HUES48 (cell line): ENCODE measurements at regions not wholly inside any gene's neighbourhood (a gene's known extent, or its start where the extent isn't known, plus 50 kb on each side); places are given as distances from the start of the nearest gene placed in this dataset.

Source experiments
- H3K27ac ChIP-seq: one replicate; pipeline ENCODE4 v1.7.0; 2013; ENCODE audit warnings: low read depth, low read length, inconsistent platforms
- H3K27me3 ChIP-seq: 2 replicates; pipeline ENCODE4 v1.6.1; 2013; ENCODE audit warnings: mild to moderate bottlenecking, low read length; ENCODE audit not compliant: control insufficient read depth, insufficient read depth
- H3K36me3 ChIP-seq: 2 replicates; pipeline ENCODE4 v1.6.1; 2013; ENCODE audit warnings: low read length; ENCODE audit not compliant: control insufficient read depth, insufficient read depth
- H3K4me1 ChIP-seq: 2 replicates; pipeline ENCODE4 v1.6.1; 2013; ENCODE audit warnings: mild to moderate bottlenecking, low read length; ENCODE audit not compliant: control insufficient read depth, insufficient read depth
- H3K4me3 ChIP-seq: 2 replicates; pipeline ENCODE4 v1.5.1; 2013; ENCODE audit warnings: mild to moderate bottlenecking, low read depth, low read length
- H3K9ac ChIP-seq: 2 replicates; pipeline ENCODE4 v1.6.1; 2013; ENCODE audit warnings: mild to moderate bottlenecking, low read depth, low read length, moderate library complexity
- H3K9me3 ChIP-seq: 2 replicates; pipeline ENCODE4 v1.6.1; 2013; ENCODE audit warnings: low read length; ENCODE audit not compliant: control insufficient read depth, insufficient read depth

DNA sequence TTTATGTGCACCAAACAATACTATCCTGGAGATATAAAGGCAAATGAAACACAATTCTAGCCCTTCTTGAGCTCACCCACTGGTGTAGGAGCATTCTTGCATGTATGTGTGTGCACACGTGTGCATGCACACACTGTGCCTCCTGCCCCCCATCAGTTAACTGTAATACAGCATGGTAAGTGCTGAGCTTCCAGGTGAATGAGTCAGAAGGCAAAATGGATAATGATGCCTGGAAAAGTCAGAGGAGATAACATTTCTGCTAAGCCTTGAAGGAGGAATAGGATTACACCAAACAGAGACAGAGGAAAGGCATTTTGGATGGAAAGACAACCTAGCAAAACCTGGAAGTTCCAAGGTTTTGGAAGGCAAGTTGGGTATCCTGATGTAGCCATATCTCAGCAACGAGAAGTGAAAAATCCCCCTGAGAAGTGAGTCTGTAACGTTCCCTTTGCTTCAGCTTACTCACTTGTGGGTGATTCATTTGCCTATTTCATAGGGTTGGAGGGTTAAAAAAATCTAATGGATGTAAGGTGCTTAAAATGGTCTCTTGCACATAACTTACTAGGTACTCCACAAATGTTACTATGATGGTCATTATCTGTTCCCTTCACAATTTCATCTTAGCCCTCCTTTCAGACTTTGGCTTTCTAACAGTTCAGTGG lies 101.4 kb upstream of the STC2 start:
- no peaks in the 10 kb centered on the region for H3K4me1 ChIP-seq

DNA sequence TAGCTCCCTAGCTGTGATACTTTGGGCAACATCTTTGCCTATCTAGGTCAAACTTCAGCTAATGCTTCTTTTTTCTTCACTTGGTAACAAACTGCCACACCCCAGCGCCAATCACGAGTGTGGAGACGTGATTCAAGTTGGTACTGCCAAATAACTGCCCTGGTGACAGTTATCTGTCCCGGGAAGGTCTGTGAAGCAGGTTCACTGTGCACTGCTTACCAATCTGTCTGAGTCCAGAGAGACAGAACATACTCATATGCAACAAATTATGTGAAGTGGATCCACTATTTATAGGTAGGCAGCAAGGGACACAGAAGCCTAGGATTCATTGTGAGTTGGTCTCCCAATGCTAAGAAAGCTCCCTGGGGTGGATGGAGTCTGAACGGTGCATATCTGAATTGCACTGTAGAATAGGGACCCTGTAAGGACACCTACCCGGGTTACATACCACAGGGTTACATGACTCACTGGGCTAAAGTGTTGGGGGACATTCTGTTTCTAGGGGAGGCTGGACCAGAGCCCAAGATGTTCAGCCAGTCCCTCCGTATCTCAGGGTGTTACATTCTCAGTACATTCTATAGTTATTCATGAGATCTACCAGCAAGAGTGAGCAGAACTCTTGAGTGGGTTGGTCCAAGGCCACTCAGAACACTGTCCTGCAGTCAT lies 95.4 kb upstream of the STC2 start:
- Histone ChIP-seq H3K36me3 (no peaks in the 10 kb centered on the region), H3K4me3 (no peak overlapping the region)

More for the DNA sequence above, 101.4 kb upstream of the STC2 start:
- Histone ChIP-seq H3K9me3 (no peaks in the 10 kb centered on the region), H3K9ac (no peak overlapping the region), H3K36me3 (no peaks in the 10 kb centered on the region), H3K27me3 (no peaks in the 10 kb centered on the region), H3K4me3 (no peak overlapping the region), H3K27ac (no peak overlapping the region)

DNA sequence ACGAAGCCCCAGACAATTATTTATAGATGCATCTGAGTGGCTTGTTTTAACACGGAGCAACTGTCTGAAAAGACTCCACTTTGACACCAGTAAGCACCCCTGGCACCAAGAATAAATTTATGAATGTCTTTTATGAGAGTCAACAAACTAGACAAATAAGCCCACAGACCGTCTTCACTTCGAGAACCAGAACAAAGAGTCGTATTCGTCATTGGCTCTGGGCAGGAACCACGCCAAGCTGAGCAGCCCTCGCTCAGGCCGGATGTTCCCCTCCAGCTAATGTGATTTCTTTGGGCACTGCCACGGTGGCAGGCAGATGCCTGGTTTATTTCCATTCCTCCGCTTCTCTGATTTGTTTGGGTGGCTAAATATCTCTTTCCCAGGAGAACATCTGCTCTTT lies 91.9 kb upstream of the STC2 start:
- Histone ChIP-seq H3K36me3 (no peaks in the 10 kb centered on the region), H3K27ac (no peak overlapping the region), H3K27me3 (no peaks in the 10 kb centered on the region), H3K9me3 (peaks cover 5% of the 10 kb centered on the region; the same call in 1 of the 2 replicates), H3K4me1 (no peaks in the 10 kb centered on the region), H3K9ac (no peak overlapping the region), H3K4me3 (no peak overlapping the region)

More for the DNA sequence above, 95.4 kb upstream of the STC2 start:
- H3K27ac ChIP-seq = no peak overlapping the region
- no peaks in the 10 kb centered on the region for H3K4me1 ChIP-seq
- no peaks in the 10 kb centered on the region for H3K27me3 ChIP-seq
- H3K9me3 ChIP-seq = peaks cover 3% of the 10 kb centered on the region; the same call in 1 of the 2 replicates
- H3K9ac ChIP-seq = no peak overlapping the region

DNA sequence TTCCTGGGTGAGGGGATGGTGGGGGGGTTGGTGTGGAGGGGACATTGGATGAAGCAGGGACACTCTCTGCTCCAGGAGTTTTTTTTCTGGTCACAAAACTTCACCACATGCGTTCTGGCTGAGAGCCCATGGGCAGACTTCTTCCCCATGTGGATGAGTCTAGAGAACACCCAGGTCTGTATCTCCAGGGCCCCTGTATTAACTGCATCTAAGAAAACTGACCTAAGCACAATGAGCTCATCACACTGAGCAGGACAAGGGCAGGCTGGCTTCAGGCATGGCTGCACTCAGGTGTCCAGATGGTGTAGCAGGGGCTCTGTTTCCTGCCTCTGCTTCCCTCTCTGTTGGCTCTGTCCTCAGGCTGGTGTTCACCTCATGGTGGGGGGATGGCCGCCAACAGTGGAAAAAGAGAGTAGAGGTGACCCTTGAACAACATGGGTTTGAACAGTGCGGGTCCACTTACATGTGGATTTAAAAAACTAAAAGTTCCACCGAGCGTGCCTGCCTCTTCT lies 85.3 kb upstream of the STC2 start:
- no peaks in the 10 kb centered on the region for H3K4me1 ChIP-seq

DNA sequence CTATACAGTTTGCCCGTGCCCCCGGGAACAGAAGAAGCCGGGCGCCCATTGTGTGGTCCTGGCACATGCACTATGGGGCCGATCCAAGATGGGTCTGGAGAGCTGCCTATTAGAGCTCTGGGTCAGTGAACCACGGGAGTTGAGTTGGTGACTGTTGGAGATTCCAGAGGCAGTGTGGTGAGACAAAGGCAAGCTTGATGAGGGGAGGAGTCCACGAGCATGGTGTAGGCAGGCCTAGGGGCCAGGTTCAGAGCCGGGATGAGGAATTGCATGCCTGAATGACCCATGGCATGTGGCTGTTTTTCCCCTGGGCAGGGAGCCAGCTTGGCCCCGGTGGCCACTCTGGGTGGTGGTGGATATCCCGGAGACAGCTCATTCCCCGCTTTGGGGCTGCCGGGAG lies 84.4 kb upstream of the STC2 start:
- Histone ChIP-seq H3K27ac (no peak overlapping the region), H3K4me1 (no peaks in the 10 kb centered on the region), H3K4me3 (no peak overlapping the region)

More for the DNA sequence above, 85.3 kb upstream of the STC2 start:
- H3K9ac ChIP-seq = no peak overlapping the region
- no peaks in the 10 kb centered on the region for H3K36me3 ChIP-seq
- H3K4me3 ChIP-seq = no peak overlapping the region
- no peak overlapping the region for H3K27ac ChIP-seq
- 0 out of 2 replicates have a peak, but pooled peaks cover 8% of the 10 kb centered on the region for H3K9me3 ChIP-seq
- no peaks in the 10 kb centered on the region for H3K27me3 ChIP-seq

DNA sequence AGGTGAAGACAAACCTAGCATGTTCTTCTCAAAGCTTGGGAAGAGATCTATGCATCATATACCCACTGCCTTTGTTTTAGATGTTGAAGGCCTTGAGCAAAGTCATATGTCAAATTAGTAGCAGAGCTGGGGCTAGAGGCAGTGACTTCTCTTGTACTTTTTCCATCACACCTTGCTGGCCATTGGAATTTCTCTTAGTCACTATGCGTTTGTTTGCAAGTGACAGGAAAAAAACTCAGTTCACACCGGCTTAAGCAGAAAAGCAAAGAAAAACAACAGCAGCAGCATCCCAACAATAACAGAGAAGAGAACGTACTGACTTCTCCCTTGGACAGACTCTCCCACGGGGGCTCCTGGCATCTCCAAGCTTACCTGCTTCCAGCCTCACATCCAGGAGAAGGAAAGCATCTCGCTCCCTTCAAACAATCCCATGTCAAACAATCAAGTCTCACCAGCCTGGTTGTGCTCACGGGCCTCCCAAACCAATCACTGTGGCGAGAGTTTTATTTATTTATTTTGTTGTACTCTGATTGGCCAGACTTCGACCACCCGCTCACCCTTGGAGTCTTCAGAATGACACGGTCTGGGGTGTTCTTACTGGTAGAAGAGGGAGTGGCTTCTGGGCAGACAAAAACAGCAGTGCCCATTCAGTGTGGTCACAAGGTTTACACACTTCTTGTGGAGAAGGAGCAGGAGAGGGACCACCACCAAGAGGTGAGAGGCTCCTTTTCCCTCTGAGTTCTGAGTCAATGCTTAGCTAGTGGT lies 83.8 kb upstream of the STC2 start:
- Histone ChIP-seq H3K27ac (no peak overlapping the region), H3K4me3 (no peak overlapping the region), H3K36me3 (no peaks in the 10 kb centered on the region), H3K9me3 (0 out of 2 replicates have a peak, but pooled peaks cover 8% of the 10 kb centered on the region), H3K9ac (no peak overlapping the region), H3K27me3 (no peaks in the 10 kb centered on the region), H3K4me1 (no peaks in the 10 kb centered on the region)

More for the DNA sequence above, 84.4 kb upstream of the STC2 start:
- Histone ChIP-seq H3K27me3 (no peaks in the 10 kb centered on the region), H3K9ac (no peak overlapping the region), H3K9me3 (0 out of 2 replicates have a peak, but pooled peaks cover 8% of the 10 kb centered on the region), H3K36me3 (no peaks in the 10 kb centered on the region)

DNA sequence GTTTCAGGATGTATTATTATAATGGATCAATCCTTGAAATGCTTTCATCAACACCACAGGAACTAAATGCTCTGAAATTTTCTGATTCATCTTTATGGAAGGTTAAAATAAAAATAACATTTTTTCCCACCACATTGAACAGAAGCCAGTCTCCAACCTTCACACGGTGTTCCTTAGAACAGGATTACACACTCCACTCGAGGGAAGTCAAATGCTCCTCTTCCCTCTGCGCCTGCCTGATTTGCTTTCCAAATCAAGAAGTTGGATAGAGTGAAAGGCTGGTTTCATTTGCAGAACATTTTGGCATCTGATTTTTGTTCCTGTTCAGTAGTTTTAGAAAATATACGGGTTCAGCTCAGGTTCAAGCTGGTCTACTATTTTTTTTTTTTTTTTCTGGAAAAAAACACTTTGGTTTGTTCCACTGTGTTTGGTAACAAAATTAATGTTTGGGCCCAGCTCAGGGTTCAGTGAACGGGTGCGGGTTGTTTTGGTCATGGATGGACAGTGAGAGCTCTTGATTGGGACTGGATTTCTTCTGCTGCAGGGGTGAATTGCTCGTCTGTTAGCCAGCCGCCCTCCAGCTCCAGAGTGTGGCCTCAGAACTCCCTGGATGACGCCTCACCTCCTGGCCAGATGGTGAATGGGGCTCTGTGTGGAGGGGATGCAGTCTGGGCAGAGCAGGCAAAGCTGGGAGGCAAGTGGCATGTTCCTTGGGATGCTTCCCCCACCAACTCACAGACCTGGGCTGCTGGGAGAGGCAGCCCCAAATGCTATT lies 82.4 kb upstream of the STC2 start:
- Histone ChIP-seq H3K9me3 (0 out of 2 replicates have a peak, but pooled peaks cover 8% of the 10 kb centered on the region), H3K36me3 (no peaks in the 10 kb centered on the region), H3K27me3 (no peaks in the 10 kb centered on the region), H3K4me3 (no peak overlapping the region), H3K4me1 (no peaks in the 10 kb centered on the region), H3K9ac (no peak overlapping the region), H3K27ac (no peak overlapping the region)

DNA sequence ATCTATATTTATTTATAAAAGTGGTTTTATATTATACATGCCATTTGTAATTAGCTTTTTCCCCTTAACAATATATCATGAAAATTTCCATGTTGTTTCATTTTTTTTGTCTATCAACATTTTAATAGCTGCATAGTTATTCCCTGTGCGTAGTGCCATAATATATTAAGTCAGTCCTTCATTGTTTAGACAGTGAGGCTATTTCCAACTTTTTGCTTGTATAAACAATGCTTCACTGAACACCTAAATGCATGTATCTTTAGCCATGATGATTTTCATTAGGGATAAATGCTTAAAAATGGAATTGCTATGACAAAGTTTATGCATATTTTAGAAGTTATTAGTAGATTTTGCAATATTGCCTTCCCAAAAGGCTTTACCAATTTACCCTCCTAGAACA lies 80.7 kb upstream of the STC2 start:
- no peaks in the 10 kb centered on the region for H3K4me1 ChIP-seq
- no peak overlapping the region for H3K27ac ChIP-seq
- H3K36me3 ChIP-seq = no peaks in the 10 kb centered on the region
- 0 out of 2 replicates have a peak, but pooled peaks cover 5% of the 10 kb centered on the region for H3K9me3 ChIP-seq
- H3K4me3 ChIP-seq = no peak overlapping the region
- H3K27me3 ChIP-seq = no peaks in the 10 kb centered on the region
- no peak overlapping the region for H3K9ac ChIP-seq

DNA sequence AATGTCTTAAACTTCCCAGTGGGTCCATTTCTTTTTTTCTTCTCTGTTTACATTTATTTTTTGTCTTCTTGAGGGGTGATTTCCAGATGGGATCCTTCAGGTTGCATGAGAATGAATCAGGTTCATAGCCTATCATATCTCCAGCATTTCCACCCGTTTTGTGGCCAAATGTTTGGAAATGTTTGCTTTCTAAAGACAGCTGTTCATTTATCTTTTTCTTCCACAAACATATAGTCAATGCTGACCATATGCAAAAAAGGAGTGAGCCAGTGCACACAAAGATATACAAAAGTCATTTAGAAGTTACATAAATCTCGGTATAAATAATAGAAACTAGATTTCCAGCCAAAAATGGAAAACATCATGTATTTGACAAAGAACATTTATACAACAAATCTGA lies 71.6 kb upstream of the STC2 start:
- H3K4me1 ChIP-seq = no peaks in the 10 kb centered on the region
- H3K27me3 ChIP-seq = no peaks in the 10 kb centered on the region
- H3K9ac ChIP-seq = no peak overlapping the region
- no peak overlapping the region for H3K27ac ChIP-seq
- no peak overlapping the region for H3K4me3 ChIP-seq
- H3K36me3 ChIP-seq = no peaks in the 10 kb centered on the region
- H3K9me3 ChIP-seq = no peaks in the 10 kb centered on the region

DNA sequence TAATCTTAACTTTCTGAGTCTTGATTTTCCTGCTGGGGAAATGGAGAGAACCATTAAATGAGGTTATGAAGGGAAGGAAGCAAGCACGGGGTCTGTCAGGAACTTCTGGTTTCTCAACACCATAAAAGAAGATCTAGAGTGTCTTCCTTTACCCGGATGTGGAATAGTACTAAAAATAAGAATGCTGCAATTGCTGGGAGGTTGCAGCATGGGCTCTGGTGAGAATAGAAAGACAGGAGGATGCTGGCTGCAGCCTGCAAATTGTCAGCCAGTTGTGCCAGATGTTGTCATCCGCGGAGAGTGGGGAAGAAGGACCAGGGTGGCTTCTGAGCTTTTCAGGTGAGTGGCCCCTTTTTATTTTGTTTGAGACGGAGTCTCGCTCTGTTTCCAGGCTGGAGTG lies 69.3 kb upstream of the STC2 start:
- Histone ChIP-seq H3K4me1 (no peaks in the 10 kb centered on the region), H3K9me3 (no peaks in the 10 kb centered on the region), H3K4me3 (no peak overlapping the region), H3K36me3 (no peaks in the 10 kb centered on the region), H3K27ac (no peak overlapping the region), H3K9ac (no peak overlapping the region), H3K27me3 (no peaks in the 10 kb centered on the region)
